ENCODE measurements at regions not wholly inside any gene's neighbourhood (a gene's known extent, or its start where the extent isn't known, plus 50 kb on each side); places are given as distances from the start of the nearest gene placed in this dataset.

GRCh38 chr1:118692143-118692542, 296.0 kb downstream of the TBX15 start:
- Histone ChIP-seq H3K9me3 (ENCODE audit: insufficient read depth, low read depth) (no peaks in the 10 kb centered on the region), H3K4me2 (peak overlapping the region; percentile 30; the same call in 1 of the 2 replicates), H3K4me1 (replicated peaks; ENCODE audit: insufficient read depth) (no peaks in the 10 kb centered on the region), H3K27me3 (ENCODE audit: insufficient read depth, low read depth) (peaks cover 8% of the 10 kb centered on the region; the same call in 1 of the 2 replicates), H3K9me2 (ENCODE audit: insufficient read depth) (no peaks in the 10 kb centered on the region), H3K4me3 (no peak overlapping the region), H3K36me3 (ENCODE audit: low read depth) (no peaks in the 10 kb centered on the region), H3F3A (ENCODE audit: insufficient read depth, low read depth) (no peaks in the 10 kb centered on the region), H2AFZ (no peak overlapping the region), H4K20me1 (ENCODE audit: insufficient read depth) (no peaks in the 10 kb centered on the region), H3K27ac (no peak overlapping the region), H3K79me2 (ENCODE audit: low read depth) (no peaks in the 10 kb centered on the region)
- intact Hi-C loops (cut with micrococcal nuclease; ENCODE audit: unreplicated experiment): no loop called here
- DNase-seq: no peak
- ChIA-PET POLR2A (ENCODE audit: unreplicated experiment) (no interaction called here), CTCF (no interaction called here)
- no TSS peak for BruUV-seq (replicated peaks)
- no peak for TF ChIP-seq CTCF (conservative IDR thresholded peaks at IDR 0.05)
- no peak for TF ChIP-seq EZH2 (IDR thresholded peaks at IDR 0.05; ENCODE audit: low read depth)

- Histone ChIP-seq H3F3A (ENCODE audit: insufficient read depth, low read depth) (no peaks in the 10 kb centered on the region), H3K36me3 (ENCODE audit: low read depth) (no peaks in the 10 kb centered on the region), H3K9me2 (ENCODE audit: insufficient read depth) (no peaks in the 10 kb centered on the region), H3K27me3 (ENCODE audit: insufficient read depth, low read depth) (peaks cover 8% of the 10 kb centered on the region; the same call in 1 of the 2 replicates), H3K4me1 (replicated peaks; ENCODE audit: insufficient read depth) (no peaks in the 10 kb centered on the region), H3K79me2 (ENCODE audit: low read depth) (no peaks in the 10 kb centered on the region), H3K4me3 (no peak overlapping the region), H3K9me3 (ENCODE audit: insufficient read depth, low read depth) (no peaks in the 10 kb centered on the region), H4K20me1 (ENCODE audit: insufficient read depth) (no peaks in the 10 kb centered on the region), H3K27ac (no peak overlapping the region), H3K4me2 (no peak overlapping the region), H2AFZ (no peak overlapping the region)
- CTCF ChIA-PET: no interaction called here
- POLR2A ChIA-PET (ENCODE audit: unreplicated experiment): no interaction called here
- no peak for DNase-seq
- no peak for TF ChIP-seq EZH2 (IDR thresholded peaks at IDR 0.05; ENCODE audit: low read depth)
- TF ChIP-seq CTCF (conservative IDR thresholded peaks at IDR 0.05): no peak
- intact Hi-C loops (cut with micrococcal nuclease; ENCODE audit: unreplicated experiment): no loop called here
- no TSS peak for BruUV-seq (replicated peaks)
Measured at GRCh38 chr1:118688891-118689290, 299.3 kb downstream of the TBX15 start.

GRCh38 chr1:118661769-118662320, 326.3 kb downstream of the TBX15 start:
- H3K79me2 ChIP-seq (ENCODE audit: low read depth): no peaks in the 10 kb centered on the region
- TF ChIP-seq EZH2 (IDR thresholded peaks at IDR 0.05; ENCODE audit: low read depth) (no peak), CTCF (conservative IDR thresholded peaks at IDR 0.05) (no peak)
- no peak overlapping the region for H2AFZ ChIP-seq
- no TSS peak for BruUV-seq (replicated peaks)
- no peak overlapping the region for H3K4me2 ChIP-seq
- no peaks in the 10 kb centered on the region for H3K9me3 ChIP-seq (ENCODE audit: insufficient read depth, low read depth)
- no peaks in the 10 kb centered on the region for H3K4me1 ChIP-seq (replicated peaks; ENCODE audit: insufficient read depth)
- H3K36me3 ChIP-seq (ENCODE audit: low read depth): no peaks in the 10 kb centered on the region
- ChIA-PET CTCF (no interaction called here), POLR2A (ENCODE audit: unreplicated experiment) (no interaction called here)
- no peaks in the 10 kb centered on the region for H3F3A ChIP-seq (ENCODE audit: insufficient read depth, low read depth)
- no peaks in the 10 kb centered on the region for H3K27me3 ChIP-seq (ENCODE audit: insufficient read depth, low read depth)
- no peaks in the 10 kb centered on the region for H4K20me1 ChIP-seq (ENCODE audit: insufficient read depth)
- no peak for DNase-seq
- H3K4me3 ChIP-seq: no peak overlapping the region
- H3K9me2 ChIP-seq (ENCODE audit: insufficient read depth): no peaks in the 10 kb centered on the region
- intact Hi-C loops (cut with micrococcal nuclease; ENCODE audit: unreplicated experiment): no loop called here
- no peak overlapping the region for H3K27ac ChIP-seq
